ENCODE measurements at regions not wholly inside any gene's neighbourhood (a gene's known extent, or its start where the extent isn't known, plus 50 kb on each side); places are given as distances from the start of the nearest gene placed in this dataset.
"Not testable (repeated sequence)": the region's sequence is repeated elsewhere in the genome, so short reads cannot be mapped to it uniquely, and the experiment has no call there.

DNA sequence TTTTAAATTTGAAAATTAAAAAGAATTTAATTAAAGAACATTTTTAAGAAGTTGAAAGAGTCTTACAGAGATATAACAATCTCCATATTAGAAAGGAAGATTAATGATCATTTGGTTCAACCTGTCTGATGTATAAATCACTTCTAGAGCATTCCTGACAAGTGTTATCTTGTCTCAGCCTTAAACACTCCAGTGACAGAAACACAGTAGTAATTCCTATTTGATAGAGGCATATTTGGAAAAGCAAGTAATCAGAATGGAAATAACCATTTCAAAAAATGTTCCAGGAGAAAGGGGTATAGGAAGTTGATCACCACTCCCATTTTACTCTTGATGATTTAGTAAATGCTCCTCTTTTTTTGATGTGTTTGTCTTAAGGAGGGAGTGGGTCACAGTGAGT, 213.1 kb upstream of the FAM3C start:
- no peak for ATAC-seq
- ChIA-PET POLR2A (no interaction called here), CTCF (no interaction called here)
- Mint-ChIP-seq H3K36me3 (ENCODE audit: low read depth) (no peaks in the 10 kb centered on the region), H3K27me3 (peaks cover 8% of the 10 kb centered on the region), H3K4me3 (no peak overlapping the region), H3K9me3 (ENCODE audit: low read depth) (no peaks in the 10 kb centered on the region), H3K27ac (no peak overlapping the region), H3K4me1 (no peaks in the 10 kb centered on the region)
- intact Hi-C loops (cut with DNase I, micrococcal nuclease): no loop called here
- no peak for DNase-seq

DNA sequence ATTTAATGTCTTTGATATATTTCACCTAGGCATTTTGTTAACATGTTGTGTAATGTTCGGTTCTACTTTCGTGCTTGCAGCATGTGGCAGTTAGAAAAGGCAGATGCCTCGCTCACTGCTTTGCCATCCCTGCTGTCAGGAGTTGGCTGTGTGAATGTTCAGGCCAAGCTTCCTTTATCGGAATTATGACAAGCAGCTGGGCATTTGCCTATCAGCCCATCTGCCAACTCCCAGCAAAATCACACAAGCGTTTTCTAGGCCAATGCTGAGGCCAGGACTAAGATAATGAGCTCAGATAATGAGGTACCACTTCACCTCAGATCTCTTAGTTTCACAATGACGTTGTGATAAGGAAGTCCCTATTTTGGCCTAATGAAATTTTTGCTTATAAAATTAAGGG, 212.7 kb upstream of the FAM3C start:
- POLR2A ChIA-PET: no interaction called here
- Mint-ChIP-seq H3K36me3 (ENCODE audit: low read depth) (no peaks in the 10 kb centered on the region), H3K27me3 (peaks cover 8% of the 10 kb centered on the region), H3K4me3 (no peak overlapping the region), H3K4me1 (no peaks in the 10 kb centered on the region), H3K9me3 (ENCODE audit: low read depth) (no peaks in the 10 kb centered on the region), H3K27ac (no peak overlapping the region)
- ATAC-seq: no peak
- intact Hi-C loops (cut with DNase I, micrococcal nuclease): no loop called here
- CTCF ChIA-PET: no interaction called here
- DNase-seq: no peak

DNA sequence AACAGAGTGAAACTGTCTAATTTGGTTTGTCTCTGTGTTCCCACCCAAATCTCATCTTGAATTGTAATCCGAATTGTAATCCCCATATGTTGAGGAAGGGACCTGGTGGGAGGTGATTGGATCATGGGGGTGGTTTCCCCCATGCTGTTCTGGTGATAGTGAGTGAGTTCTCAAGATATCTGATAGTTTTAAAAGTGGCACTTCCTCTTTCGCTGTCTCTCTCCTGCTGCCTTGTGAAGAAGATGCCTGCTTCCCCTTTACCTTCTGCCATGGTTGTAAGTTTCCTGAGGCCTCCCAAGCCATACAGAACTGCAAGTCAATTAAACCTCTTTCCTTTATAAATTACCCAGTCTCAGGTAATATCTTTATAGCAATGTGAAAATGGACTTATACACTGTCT, 212.1 kb upstream of the FAM3C start:
- H3K9me3 Mint-ChIP-seq (ENCODE audit: low read depth); CTCF ChIA-PET; H3K27ac Mint-ChIP-seq; ATAC-seq; H3K36me3 Mint-ChIP-seq (ENCODE audit: low read depth); intact Hi-C loops (cut with DNase I, micrococcal nuclease); H3K4me1 Mint-ChIP-seq; H3K4me3 Mint-ChIP-seq; POLR2A ChIA-PET; DNase-seq; H3K27me3 Mint-ChIP-seq: not testable (repeated sequence)

DNA sequence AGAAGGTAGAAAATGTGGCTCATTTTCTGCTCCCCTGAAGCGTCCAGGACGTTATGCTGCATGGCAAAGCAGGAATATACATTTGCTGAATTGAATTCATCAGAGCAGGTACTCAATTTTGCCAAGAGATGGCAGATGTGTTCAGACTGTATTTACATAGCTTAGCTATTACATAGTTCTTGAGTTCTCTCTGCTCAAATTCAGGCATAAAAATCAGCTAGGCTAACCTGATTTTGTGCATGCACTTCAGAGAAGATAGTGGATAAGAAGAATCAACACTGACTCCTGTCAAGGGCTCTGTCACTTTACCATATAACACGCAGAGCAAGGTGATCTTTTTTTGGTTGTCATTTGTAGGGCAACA, 209.2 kb upstream of the FAM3C start:
- no peak overlapping the region for H3K27ac Mint-ChIP-seq
- no peaks in the 10 kb centered on the region for H3K4me1 Mint-ChIP-seq
- H3K27me3 Mint-ChIP-seq: peaks cover 2% of the 10 kb centered on the region
- ChIA-PET CTCF (no interaction called here), POLR2A (no interaction called here)
- H3K4me3 Mint-ChIP-seq: no peak overlapping the region
- DNase-seq (no peak), ATAC-seq (no peak)
- H3K36me3 Mint-ChIP-seq (ENCODE audit: low read depth): no peaks in the 10 kb centered on the region
- H3K9me3 Mint-ChIP-seq (ENCODE audit: low read depth): no peaks in the 10 kb centered on the region
- intact Hi-C loops (cut with DNase I, micrococcal nuclease): no loop called here

DNA sequence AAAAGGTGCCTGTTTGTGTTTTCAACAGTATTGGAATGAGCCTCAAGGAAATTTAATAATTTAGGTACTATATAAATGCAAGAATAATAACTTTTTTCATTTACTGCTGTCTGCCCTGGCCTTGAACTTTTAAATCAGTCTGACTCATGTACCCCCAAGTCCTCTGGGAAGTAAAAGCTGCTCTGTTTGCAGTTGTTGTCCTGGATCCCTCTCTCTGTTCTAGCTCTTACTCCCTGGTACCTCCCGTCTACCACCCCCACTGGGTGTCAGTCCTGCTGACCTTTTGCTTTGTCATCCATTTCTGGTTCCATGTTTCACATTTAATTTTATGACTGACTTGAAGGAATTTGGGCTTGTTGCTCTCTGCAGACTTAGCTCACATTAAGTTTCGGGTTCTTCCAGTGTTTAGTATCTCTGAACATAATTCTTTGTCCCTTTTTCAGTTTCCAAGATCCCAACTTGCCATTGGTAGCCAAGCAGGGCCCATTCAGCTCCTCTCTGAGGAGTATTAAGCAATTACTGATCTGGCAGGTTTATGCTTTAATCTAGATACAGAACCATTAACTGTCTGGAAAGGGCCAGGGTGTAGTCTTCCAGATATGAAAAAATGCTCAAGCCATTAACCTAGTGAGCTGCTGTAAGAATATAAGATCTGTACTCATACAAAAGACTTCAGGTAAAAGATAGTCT, 208.7 kb upstream of the FAM3C start:
- Mint-ChIP-seq H3K27me3 (peaks cover 2% of the 10 kb centered on the region), H3K9me3 (ENCODE audit: low read depth) (no peaks in the 10 kb centered on the region), H3K36me3 (ENCODE audit: low read depth) (no peaks in the 10 kb centered on the region), H3K4me1 (no peaks in the 10 kb centered on the region), H3K4me3 (no peak overlapping the region), H3K27ac (no peak overlapping the region)
- ChIA-PET CTCF (interaction anchor here (0.6 kb wide), 1 partner anchor 238 kb away, joined by 3 read pairs; no protein-coding TSS in a partner anchor), POLR2A (no interaction called here)
- intact Hi-C loops (cut with DNase I, micrococcal nuclease): no loop called here
- no peak for DNase-seq
- no peak for ATAC-seq

DNA sequence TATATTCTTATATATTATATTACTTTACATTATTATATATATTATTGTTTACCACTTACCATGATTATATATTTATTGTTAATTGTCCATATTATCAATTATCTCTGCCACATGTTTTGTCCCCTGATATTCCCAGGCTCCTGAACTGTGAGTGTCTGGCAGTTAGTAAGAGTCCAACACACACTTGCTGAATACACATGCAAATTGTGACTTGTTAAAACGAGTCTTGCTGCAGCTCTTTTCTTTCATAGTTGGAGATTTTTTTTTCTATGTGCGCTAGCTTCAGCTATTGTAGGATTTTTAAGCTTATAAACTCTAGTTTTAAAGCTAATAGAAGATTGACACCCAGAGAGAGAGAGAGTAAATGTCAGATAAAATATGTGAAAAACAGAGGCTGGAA, 207.8 kb upstream of the FAM3C start:
- H3K9me3 Mint-ChIP-seq (ENCODE audit: low read depth): no peaks in the 10 kb centered on the region
- DNase-seq (no peak), ATAC-seq (no peak)
- no peaks in the 10 kb centered on the region for H3K4me1 Mint-ChIP-seq
- H3K27me3 Mint-ChIP-seq: peaks cover 2% of the 10 kb centered on the region
- H3K27ac Mint-ChIP-seq: no peak overlapping the region
- intact Hi-C loops (cut with DNase I, micrococcal nuclease): no loop called here
- no peaks in the 10 kb centered on the region for H3K36me3 Mint-ChIP-seq (ENCODE audit: low read depth)
- ChIA-PET CTCF (no interaction called here), POLR2A (no interaction called here)
- no peak overlapping the region for H3K4me3 Mint-ChIP-seq

DNA sequence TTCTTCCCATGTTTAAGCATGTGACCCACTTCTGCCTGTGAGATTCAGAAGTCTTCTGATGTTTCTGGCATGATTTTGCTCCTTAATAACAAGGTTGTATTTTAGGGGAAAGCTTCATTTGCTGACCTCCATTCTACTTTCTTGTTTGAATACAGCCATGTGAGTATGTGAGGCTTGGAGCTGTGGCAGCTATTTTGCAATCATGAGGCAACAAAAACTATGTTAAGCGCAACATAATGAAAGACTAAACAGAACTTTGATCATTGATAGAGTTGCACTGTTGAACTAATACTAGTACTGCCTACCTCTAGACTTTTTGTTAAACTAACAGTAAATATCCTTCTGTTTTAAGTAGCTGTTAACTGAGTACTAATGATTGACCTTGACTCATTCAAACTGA, 203.8 kb upstream of the FAM3C start:
- Mint-ChIP-seq H3K36me3 (ENCODE audit: low read depth) (no peaks in the 10 kb centered on the region), H3K4me3 (no peak overlapping the region), H3K27me3 (peaks cover 2% of the 10 kb centered on the region), H3K4me1 (no peaks in the 10 kb centered on the region), H3K9me3 (ENCODE audit: low read depth) (no peaks in the 10 kb centered on the region), H3K27ac (no peak overlapping the region)
- DNase-seq (no peak), ATAC-seq (no peak)
- CTCF ChIA-PET: no interaction called here
- intact Hi-C loops (cut with DNase I, micrococcal nuclease): no loop called here
- POLR2A ChIA-PET: no interaction called here

DNA sequence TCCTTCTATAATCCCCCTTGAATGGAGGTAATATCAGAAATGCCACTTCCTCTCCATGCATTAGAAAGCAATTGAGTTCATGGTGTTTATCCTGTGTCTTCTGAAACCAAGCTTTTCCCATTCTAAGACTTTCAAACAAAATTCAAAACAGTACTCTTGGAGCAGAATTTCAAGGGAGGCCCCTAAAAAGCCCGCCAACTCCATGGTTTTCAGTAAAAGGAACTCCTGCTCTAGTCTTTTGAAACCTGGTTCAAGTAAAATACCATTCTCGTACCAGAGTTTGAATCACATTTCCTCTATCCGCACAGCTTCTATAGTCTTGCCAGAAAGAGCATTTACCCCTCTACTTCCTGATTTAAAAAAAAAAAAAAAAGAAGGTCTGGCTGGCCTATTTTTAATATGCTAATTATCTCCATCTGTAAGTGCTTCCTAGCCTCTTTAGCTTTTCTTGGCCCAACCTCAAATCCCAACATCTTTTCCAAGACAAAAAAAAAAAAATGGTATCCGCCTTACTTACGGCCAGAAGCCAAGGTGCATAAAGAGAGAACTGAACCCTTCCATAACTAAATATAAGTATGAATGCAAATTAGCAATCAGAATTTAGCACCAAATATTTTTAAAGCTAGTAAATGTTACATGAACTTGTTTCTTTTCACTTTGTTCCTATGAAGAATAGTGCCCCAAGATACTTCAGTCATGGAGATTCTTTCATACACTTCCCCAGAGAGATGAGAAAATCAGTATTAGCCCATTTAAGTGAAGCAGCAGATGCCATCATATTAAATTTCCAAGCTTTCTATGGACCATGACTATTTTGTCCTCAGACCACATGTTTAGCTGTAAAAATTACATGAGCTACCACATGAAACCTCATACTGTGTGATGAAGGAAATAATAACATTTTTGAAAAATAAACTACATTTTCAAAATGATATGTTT, 199.9 kb upstream of the FAM3C start:
- H3K27ac Mint-ChIP-seq: no peak overlapping the region
- DNase-seq (no peak), ATAC-seq (no peak)
- ChIA-PET POLR2A (no interaction called here), CTCF (interaction anchor here (0.6 kb wide), 1 partner anchor 57 kb away, joined by 3 read pairs; no protein-coding TSS in a partner anchor)
- H3K36me3 Mint-ChIP-seq (ENCODE audit: low read depth): no peaks in the 10 kb centered on the region
- H3K9me3 Mint-ChIP-seq (ENCODE audit: low read depth): peaks cover 4% of the 10 kb centered on the region
- no peaks in the 10 kb centered on the region for H3K27me3 Mint-ChIP-seq
- H3K4me1 Mint-ChIP-seq: no peaks in the 10 kb centered on the region
- H3K4me3 Mint-ChIP-seq: no peak overlapping the region
- intact Hi-C loops (cut with DNase I, micrococcal nuclease): no loop called here

DNA sequence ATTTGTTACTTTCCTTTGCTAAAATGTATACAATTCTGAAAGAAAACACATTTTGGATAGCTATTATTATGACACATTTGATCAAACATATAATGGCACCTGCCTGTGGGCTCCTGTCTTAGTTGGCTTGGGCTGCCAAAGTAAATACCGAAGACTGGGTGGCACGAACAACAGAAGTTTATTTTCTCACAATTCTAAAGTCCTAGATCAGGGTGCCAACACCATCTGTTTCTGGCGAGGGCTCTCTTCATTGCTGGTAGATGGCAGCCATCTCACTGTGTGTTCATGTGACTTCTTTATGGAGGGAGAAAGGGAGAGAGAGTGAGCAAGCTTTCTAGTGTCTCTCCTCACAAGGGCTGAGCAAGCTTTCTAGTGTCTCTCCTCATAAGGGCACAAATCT, 195.8 kb upstream of the FAM3C start:
- DNase-seq (no peak), ATAC-seq (no peak)
- CTCF ChIA-PET: no interaction called here
- intact Hi-C loops (cut with DNase I, micrococcal nuclease): no loop called here
- H3K27me3 Mint-ChIP-seq: peaks cover 3% of the 10 kb centered on the region
- POLR2A ChIA-PET: no interaction called here
- no peak overlapping the region for H3K27ac Mint-ChIP-seq
- no peaks in the 10 kb centered on the region for H3K36me3 Mint-ChIP-seq (ENCODE audit: low read depth)
- H3K9me3 Mint-ChIP-seq (ENCODE audit: low read depth): peaks cover 4% of the 10 kb centered on the region
- H3K4me1 Mint-ChIP-seq: no peaks in the 10 kb centered on the region
- H3K4me3 Mint-ChIP-seq: no peak overlapping the region

DNA sequence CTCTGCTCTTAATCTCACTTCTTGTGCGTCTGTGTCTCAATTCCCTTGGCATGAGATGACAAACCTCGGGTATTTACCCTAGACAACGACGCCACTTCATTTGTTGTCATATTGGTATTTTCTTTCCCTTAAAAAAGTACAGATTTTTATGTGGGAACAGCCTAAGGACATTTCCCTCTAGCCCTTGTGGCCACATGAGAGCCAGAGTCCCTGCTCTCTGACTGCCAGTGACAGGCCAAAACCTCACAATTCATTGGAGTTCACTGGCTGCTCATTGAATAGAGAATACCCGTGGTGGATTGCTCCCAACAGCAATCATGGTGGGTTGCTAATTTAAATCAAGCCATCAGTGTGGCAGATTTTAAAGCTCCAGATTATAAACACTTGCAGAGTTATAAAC, 191.3 kb upstream of the FAM3C start:
- H3K27ac Mint-ChIP-seq: no peak overlapping the region
- ATAC-seq (no peak), DNase-seq (no peak)
- H3K4me3 Mint-ChIP-seq: no peak overlapping the region
- ChIA-PET POLR2A (no interaction called here), CTCF (interaction anchor here (0.6 kb wide), 1 partner anchor 17 kb away, joined by 3 read pairs; no protein-coding TSS in a partner anchor)
- no peaks in the 10 kb centered on the region for H3K36me3 Mint-ChIP-seq (ENCODE audit: low read depth)
- intact Hi-C loops (cut with DNase I, micrococcal nuclease): no loop called here
- peaks cover 3% of the 10 kb centered on the region for H3K27me3 Mint-ChIP-seq
- peaks cover 4% of the 10 kb centered on the region for H3K9me3 Mint-ChIP-seq (ENCODE audit: low read depth)
- H3K4me1 Mint-ChIP-seq: no peaks in the 10 kb centered on the region

DNA sequence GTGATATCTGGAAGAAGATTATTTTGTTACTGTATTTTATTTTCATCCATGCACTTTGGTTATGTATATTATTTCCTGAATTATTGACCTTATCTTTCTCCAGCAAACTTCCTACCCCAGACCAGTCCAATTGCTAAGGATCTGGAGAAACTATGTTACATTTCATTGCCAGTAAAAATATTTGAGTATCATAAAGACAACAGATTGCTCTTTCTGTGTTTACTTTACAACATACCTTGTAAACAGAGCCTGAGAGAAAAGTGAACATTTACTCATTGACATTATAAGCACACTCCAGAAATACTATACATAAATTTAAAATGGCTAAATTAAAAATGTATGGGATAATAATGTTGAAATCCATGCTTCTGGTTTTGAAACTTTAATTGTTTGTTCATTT, 186.2 kb upstream of the FAM3C start:
- ATAC-seq: no peak
- intact Hi-C loops (cut with DNase I, micrococcal nuclease): no loop called here

DNA sequence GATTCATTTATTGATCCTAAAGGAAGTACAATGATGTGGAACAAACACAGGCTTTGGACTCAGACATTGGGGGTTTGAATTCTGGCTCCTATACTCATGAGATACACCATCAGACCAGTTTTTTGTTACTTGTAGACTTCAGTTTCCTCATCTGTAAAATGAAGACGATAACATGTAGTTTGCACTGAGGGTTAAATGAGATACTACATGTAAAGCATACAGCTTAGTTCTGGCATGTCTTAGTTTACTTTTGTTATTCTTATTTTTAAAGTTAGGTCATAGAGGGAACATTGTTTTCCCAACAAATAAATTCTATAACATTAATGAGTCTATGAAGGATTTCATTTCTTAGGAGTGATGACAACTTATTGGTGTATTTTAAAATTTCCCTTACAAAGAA, 183.5 kb upstream of the FAM3C start:
- CTCF ChIA-PET: interaction anchor here (0.9 kb wide), 1 partner anchor 11 kb away, joined by 4 read pairs; no protein-coding TSS in a partner anchor
- DNase-seq (no peak), ATAC-seq (no peak)
- POLR2A ChIA-PET: no interaction called here
- H3K9me3 Mint-ChIP-seq (ENCODE audit: low read depth): no peaks in the 10 kb centered on the region
- H3K4me1 Mint-ChIP-seq: no peaks in the 10 kb centered on the region
- H3K4me3 Mint-ChIP-seq: no peak overlapping the region
- H3K27ac Mint-ChIP-seq: no peak overlapping the region
- intact Hi-C loops (cut with DNase I, micrococcal nuclease): no loop called here
- peaks cover 11% of the 10 kb centered on the region for H3K27me3 Mint-ChIP-seq
- H3K36me3 Mint-ChIP-seq (ENCODE audit: low read depth): no peaks in the 10 kb centered on the region

More for the DNA sequence above, 186.2 kb upstream of the FAM3C start:
- peaks cover 11% of the 10 kb centered on the region for H3K27me3 Mint-ChIP-seq
- no peak overlapping the region for H3K27ac Mint-ChIP-seq
- ChIA-PET CTCF (no interaction called here), POLR2A (no interaction called here)
- no peaks in the 10 kb centered on the region for H3K4me1 Mint-ChIP-seq
- H3K9me3 Mint-ChIP-seq (ENCODE audit: low read depth): no peaks in the 10 kb centered on the region
- DNase-seq: no peak
- H3K4me3 Mint-ChIP-seq: no peak overlapping the region
- H3K36me3 Mint-ChIP-seq (ENCODE audit: low read depth): no peaks in the 10 kb centered on the region
